WTC11 (cell line): ENCODE measurements at regions not wholly inside any gene's neighbourhood (a gene's known extent, or its start where the extent isn't known, plus 50 kb on each side); places are given as distances from the start of the nearest gene placed in this dataset.

ENCODE experiments used
- ATAC-seq: fragments of 200-7000 bp; cut with Tn5 transposase; 2 replicates; pipeline ENCODE4 v1.10.0; 2021; ENCODE audit warnings: mild to moderate bottlenecking, moderate library complexity
- CTCF ChIA-PET: fragments of 300-600 bp; sonication (Branson Sonifier 250); formaldehyde crosslinking; loops from one replicate; lab custom pipeline; 2021; ENCODE audit warnings: antibody characterized with exemption; lab: Charles Lee
- POLR2A ChIA-PET: fragments of 350-600 bp; sonication (Branson Sonifier 250); formaldehyde crosslinking; loops from one replicate; lab custom pipeline; 2021; ENCODE audit warnings: antibody characterized with exemption; lab: Charles Lee
- DNase-seq: peaks from one replicate; pipeline ENCODE4 v3.0.0; 2021; ENCODE audit warnings: low spot score
- H3K27ac Mint-ChIP-seq: 2 replicates; pipeline ENCODE4 v1.8.0; 2021; ENCODE audit warnings: mixed read lengths
- H3K27me3 Mint-ChIP-seq: 2 replicates; pipeline ENCODE4 v1.8.0; 2021; ENCODE audit warnings: low read depth, mild to moderate bottlenecking, moderate library complexity, mixed read lengths
- H3K36me3 Mint-ChIP-seq: 2 replicates; pipeline ENCODE4 v1.8.0; 2021; ENCODE audit warnings: mixed read lengths
- H3K4me1 Mint-ChIP-seq: 2 replicates; pipeline ENCODE4 v1.8.0; 2022; ENCODE audit warnings: mixed read lengths
- H3K4me3 Mint-ChIP-seq: 2 replicates; pipeline ENCODE4 v1.8.0; 2021; ENCODE audit warnings: mild to moderate bottlenecking, moderate library complexity, mixed read lengths
- H3K9me3 Mint-ChIP-seq: 2 replicates; pipeline ENCODE4 v1.8.0; 2021; ENCODE audit warnings: mixed read lengths
- CBFB ChIP-seq: sonication (generic); formaldehyde crosslinking; IDR thresholded peaks from 2 replicates; pipeline ENCODE4 v1.8.1; 2022; ENCODE audit warnings: mild to moderate bottlenecking, low read depth, missing genetic modification reagents
- CREB1 ChIP-seq: sonication (generic); formaldehyde crosslinking; IDR thresholded peaks from 2 replicates; pipeline ENCODE4 v1.8.0; 2023; ENCODE audit warnings: mild to moderate bottlenecking, missing genetic modification reagents
- ELF4 ChIP-seq: sonication (generic); formaldehyde crosslinking; IDR thresholded peaks from 2 replicates; pipeline ENCODE4 v1.8.1; 2022; ENCODE audit warnings: low read depth, mild to moderate bottlenecking, moderate library complexity, missing genetic modification reagents
- ETV6 ChIP-seq: sonication (generic); formaldehyde crosslinking; IDR thresholded peaks from 2 replicates; pipeline ENCODE4 v1.8.1; 2022; ENCODE audit warnings: mild to moderate bottlenecking, missing genetic modification reagents
- GTF2I ChIP-seq: fragments of 250-450 bp; sonication (Bioruptor Pico); conservative IDR thresholded peaks from 2 replicates; pipeline ENCODE4 v1.4.0; 2021; ENCODE audit warnings: mild to moderate bottlenecking
- JAZF1 ChIP-seq: fragments of 250-450 bp; sonication (Bioruptor Pico); IDR thresholded peaks from 2 replicates; pipeline ENCODE4 v1.9.0; 2021; ENCODE audit warnings: moderate library complexity, mild to moderate bottlenecking, inconsistent platforms
- MYBL2 ChIP-seq: sonication (generic); formaldehyde crosslinking; IDR thresholded peaks from 2 replicates; pipeline ENCODE4 v1.8.1; 2023; ENCODE audit warnings: mild to moderate bottlenecking, moderate library complexity, missing genetic modification reagents
- NFATC4 ChIP-seq: fragments of 250-450 bp; sonication (Bioruptor Pico); IDR thresholded peaks from 2 replicates; pipeline ENCODE4 v1.9.0; 2021; ENCODE audit warnings: mild to moderate bottlenecking
- RELA ChIP-seq: sonication (generic); formaldehyde crosslinking; IDR thresholded peaks from 2 replicates; pipeline ENCODE4 v1.8.1; 2022; ENCODE audit warnings: missing genetic modification reagents, mild to moderate bottlenecking, borderline replicate concordance
- TCF7 ChIP-seq: sonication (generic); formaldehyde crosslinking; IDR thresholded peaks from 2 replicates; pipeline ENCODE4 v1.8.0; 2022; ENCODE audit warnings: mild to moderate bottlenecking, low read depth, missing genetic modification reagents, moderate library complexity
- ZNF121 ChIP-seq: sonication (generic); formaldehyde crosslinking; IDR thresholded peaks from 2 replicates; pipeline ENCODE4 v1.8.0; 2023; ENCODE audit warnings: missing genetic modification reagents
- ZNF219 ChIP-seq: sonication (generic); formaldehyde crosslinking; IDR thresholded peaks from 2 replicates; pipeline ENCODE4 v1.8.0; 2023; ENCODE audit warnings: missing genetic modification reagents, mild to moderate bottlenecking, borderline replicate concordance
- ZNF232 ChIP-seq: sonication (generic); formaldehyde crosslinking; IDR thresholded peaks from 2 replicates; pipeline ENCODE4 v1.8.0; 2022; ENCODE audit warnings: mild to moderate bottlenecking, missing genetic modification reagents
- ZNF317 ChIP-seq: sonication (generic); formaldehyde crosslinking; IDR thresholded peaks from 2 replicates; pipeline ENCODE4 v1.8.1; 2023; ENCODE audit warnings: low read depth, mild to moderate bottlenecking, moderate library complexity, missing genetic modification reagents, borderline replicate concordance
- ZNF671 ChIP-seq: fragments of 250-450 bp; sonication (Bioruptor Pico); IDR thresholded peaks from 2 replicates; pipeline ENCODE4 v1.8.0; 2021; ENCODE audit warnings: mild to moderate bottlenecking
- TF ChIP-seq, protein P1 (sequence below): sonication (generic); formaldehyde crosslinking; IDR thresholded peaks from 2 replicates; pipeline ENCODE4 v1.8.1; 2023; ENCODE audit warnings: mild to moderate bottlenecking, missing genetic modification reagents
- TF ChIP-seq, protein P2 (sequence below): sonication (generic); formaldehyde crosslinking; IDR thresholded peaks from 2 replicates; pipeline ENCODE4 v1.8.1; 2022; ENCODE audit warnings: missing genetic modification reagents, borderline replicate concordance
- TF ChIP-seq, protein P3 (sequence below): sonication (generic); formaldehyde crosslinking; IDR thresholded peaks from 2 replicates; pipeline ENCODE4 v1.8.1; 2022; ENCODE audit warnings: low read depth, missing genetic modification reagents, borderline replicate concordance
- TF ChIP-seq, protein P4 (sequence below): sonication (generic); formaldehyde crosslinking; IDR thresholded peaks from 2 replicates; pipeline ENCODE4 v1.8.0; 2022; ENCODE audit warnings: missing genetic modification reagents
- TF ChIP-seq, protein P5 (sequence below): fragments of 250-450 bp; sonication (Bioruptor Pico); IDR thresholded peaks from 2 replicates; pipeline ENCODE4 v1.9.0; 2021; ENCODE audit warnings: mild to moderate bottlenecking
- TF ChIP-seq, protein P6 (sequence below): sonication (generic); formaldehyde crosslinking; IDR thresholded peaks from 2 replicates; pipeline ENCODE4 v1.8.0; 2023; ENCODE audit warnings: missing genetic modification reagents
- TF ChIP-seq, protein P7 (sequence below): sonication (generic); formaldehyde crosslinking; IDR thresholded peaks from 2 replicates; pipeline ENCODE4 v1.8.1; 2022; ENCODE audit warnings: mild to moderate bottlenecking, moderate library complexity, missing genetic modification reagents

DNA sequence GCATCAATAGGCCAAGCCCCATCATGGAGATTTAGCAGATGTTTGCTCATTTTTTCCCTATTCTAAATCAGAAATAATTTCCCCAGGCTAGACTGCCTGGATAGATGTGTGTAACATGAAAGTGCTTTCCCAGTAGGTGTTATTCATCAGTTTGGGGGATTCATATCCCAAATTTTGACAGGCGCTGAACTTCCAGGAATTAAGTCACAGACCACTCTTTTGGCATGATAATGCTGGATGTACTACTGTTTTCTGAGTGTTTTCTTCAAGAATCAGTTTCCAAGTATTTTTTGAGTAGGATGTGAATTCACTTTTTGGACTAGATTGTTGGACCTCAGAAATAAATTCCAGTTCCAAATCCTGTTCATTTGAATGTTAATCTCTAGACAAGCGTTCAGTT lies 637.4 kb downstream of the REEP3 start:
- Mint-ChIP-seq H3K36me3 (no peaks in the 10 kb centered on the region), H3K4me3 (no peak overlapping the region), H3K27me3 (no peaks in the 10 kb centered on the region), H3K27ac (no peak overlapping the region), H3K9me3 (no peaks in the 10 kb centered on the region), H3K4me1 (no peaks in the 10 kb centered on the region)
- CTCF ChIA-PET, result no interaction called here
- TF ChIP-seq ZNF232 (CRISPR knock-in tag), result no peak
- TF ChIP-seq ZNF671 (CRISPR knock-in tag), result no peak
- TF ChIP-seq, protein P1, sequence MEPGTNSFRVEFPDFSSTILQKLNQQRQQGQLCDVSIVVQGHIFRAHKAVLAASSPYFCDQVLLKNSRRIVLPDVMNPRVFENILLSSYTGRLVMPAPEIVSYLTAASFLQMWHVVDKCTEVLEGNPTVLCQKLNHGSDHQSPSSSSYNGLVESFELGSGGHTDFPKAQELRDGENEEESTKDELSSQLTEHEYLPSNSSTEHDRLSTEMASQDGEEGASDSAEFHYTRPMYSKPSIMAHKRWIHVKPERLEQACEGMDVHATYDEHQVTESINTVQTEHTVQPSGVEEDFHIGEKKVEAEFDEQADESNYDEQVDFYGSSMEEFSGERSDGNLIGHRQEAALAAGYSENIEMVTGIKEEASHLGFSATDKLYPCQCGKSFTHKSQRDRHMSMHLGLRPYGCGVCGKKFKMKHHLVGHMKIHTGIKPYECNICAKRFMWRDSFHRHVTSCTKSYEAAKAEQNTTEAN (CRISPR knock-in tag), result no peak
- TF ChIP-seq, protein P2, sequence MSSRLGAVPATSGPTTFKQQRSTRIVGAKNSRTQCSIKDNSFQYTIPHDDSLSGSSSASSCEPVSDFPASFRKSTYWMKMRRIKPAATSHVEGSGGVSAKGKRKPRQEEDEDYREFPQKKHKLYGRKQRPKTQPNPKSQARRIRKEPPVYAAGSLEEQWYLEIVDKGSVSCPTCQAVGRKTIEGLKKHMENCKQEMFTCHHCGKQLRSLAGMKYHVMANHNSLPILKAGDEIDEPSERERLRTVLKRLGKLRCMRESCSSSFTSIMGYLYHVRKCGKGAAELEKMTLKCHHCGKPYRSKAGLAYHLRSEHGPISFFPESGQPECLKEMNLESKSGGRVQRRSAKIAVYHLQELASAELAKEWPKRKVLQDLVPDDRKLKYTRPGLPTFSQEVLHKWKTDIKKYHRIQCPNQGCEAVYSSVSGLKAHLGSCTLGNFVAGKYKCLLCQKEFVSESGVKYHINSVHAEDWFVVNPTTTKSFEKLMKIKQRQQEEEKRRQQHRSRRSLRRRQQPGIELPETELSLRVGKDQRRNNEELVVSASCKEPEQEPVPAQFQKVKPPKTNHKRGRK (CRISPR knock-in tag), result no peak
- TF ChIP-seq, protein P3, sequence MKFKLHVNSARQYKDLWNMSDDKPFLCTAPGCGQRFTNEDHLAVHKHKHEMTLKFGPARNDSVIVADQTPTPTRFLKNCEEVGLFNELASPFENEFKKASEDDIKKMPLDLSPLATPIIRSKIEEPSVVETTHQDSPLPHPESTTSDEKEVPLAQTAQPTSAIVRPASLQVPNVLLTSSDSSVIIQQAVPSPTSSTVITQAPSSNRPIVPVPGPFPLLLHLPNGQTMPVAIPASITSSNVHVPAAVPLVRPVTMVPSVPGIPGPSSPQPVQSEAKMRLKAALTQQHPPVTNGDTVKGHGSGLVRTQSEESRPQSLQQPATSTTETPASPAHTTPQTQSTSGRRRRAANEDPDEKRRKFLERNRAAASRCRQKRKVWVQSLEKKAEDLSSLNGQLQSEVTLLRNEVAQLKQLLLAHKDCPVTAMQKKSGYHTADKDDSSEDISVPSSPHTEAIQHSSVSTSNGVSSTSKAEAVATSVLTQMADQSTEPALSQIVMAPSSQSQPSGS (CRISPR knock-in tag), result no peak
- no peak for TF ChIP-seq ZNF219 (CRISPR knock-in tag)
- POLR2A ChIA-PET, result no interaction called here
- DNase-seq, result no peak
- ATAC-seq, result no peak

DNA sequence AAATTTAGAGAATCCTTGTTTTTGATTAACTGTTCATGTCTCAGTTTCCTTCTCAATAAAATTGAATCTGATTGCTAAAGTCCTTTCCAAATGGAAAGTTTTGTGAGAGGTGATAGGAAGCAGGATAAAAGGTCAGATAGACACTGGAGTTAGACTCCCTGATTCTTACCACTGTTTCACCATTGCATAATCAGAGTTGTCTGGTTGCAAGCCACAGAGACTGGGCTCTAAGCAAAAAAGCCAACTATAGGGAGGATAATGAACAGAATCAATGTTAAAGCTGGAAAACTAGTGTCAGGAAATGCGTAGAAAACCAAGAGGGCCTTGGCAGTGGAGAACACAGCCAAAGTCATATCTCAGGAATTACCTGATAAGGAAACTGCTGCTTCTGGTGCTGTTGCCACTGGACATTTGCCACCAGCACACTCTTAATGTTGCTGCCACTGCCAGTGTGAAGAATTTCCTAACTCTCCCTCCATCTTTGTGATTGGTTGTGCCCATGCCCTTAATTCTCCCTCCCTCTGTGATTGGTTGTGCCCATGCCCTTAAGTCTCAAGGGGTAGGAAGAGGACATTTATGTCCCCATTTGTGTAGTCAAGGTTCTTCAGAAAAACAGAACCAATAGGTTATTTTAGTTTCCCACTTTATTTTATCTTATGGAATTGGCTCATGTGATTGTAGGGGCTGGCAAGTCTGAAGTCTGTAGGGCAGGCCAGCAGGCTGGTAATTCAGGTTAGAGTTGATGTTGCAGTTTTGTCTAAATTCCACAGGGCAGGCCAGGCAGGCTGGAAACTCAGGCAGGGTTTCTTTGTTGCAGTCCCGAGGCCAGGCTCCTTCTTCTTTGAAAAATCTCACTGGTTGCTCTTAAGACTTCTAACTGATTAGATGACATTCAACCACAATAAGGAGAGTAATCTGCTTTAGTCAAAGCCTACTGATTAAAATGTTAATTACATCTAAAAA lies 639.0 kb downstream of the REEP3 start:
- H3K27ac Mint-ChIP-seq, result no peak overlapping the region; the same call in 1 of the 2 replicates

DNA sequence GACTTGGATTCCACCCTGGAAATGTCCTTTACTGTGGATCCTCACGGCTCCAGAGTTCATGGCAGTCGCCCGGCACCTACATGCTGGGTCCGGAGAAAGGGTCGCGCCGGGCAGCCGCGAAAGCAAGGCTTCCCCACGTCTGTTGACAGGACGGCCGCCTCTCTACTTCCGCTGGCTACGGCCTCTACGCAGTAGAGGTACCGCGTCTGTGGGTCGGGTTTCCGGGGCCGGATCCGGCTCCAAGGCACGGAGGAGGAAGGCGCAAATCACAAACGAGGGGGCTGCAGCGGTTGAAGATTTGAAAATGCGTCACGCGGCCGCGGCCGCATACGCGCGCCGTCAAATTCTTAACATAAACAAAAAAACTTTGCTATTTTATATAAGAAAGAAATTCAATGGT lies 649.6 kb downstream of the REEP3 start:
- no peaks in the 10 kb centered on the region; the same call in 1 of the 2 replicates for H3K27me3 Mint-ChIP-seq
- H3K36me3 Mint-ChIP-seq, result no peaks in the 10 kb centered on the region
- CTCF ChIA-PET, result no interaction called here
- ATAC-seq (no peak), DNase-seq (peak; percentile 10)
- POLR2A ChIA-PET, result no interaction called here
- no peaks in the 10 kb centered on the region for H3K4me1 Mint-ChIP-seq
- peaks cover 22% of the 10 kb centered on the region for H3K9me3 Mint-ChIP-seq
- H3K4me3 Mint-ChIP-seq, result no peak overlapping the region
- H3K27ac Mint-ChIP-seq, result no peak overlapping the region
- TF ChIP-seq ZNF121 (CRISPR knock-in tag) (no peak), GTF2I (no peak), NFATC4 (CRISPR knock-in tag) (no peak), ELF4 (CRISPR knock-in tag) (no peak), ETV6 (CRISPR knock-in tag) (no peak), ZNF232 (CRISPR knock-in tag) (no peak), JAZF1 (CRISPR knock-in tag) (no peak), MYBL2 (CRISPR knock-in tag) (no peak), ZNF219 (CRISPR knock-in tag) (no peak), CREB1 (CRISPR knock-in tag) (no peak), CBFB (CRISPR knock-in tag) (no peak)
- TF ChIP-seq, protein P4, sequence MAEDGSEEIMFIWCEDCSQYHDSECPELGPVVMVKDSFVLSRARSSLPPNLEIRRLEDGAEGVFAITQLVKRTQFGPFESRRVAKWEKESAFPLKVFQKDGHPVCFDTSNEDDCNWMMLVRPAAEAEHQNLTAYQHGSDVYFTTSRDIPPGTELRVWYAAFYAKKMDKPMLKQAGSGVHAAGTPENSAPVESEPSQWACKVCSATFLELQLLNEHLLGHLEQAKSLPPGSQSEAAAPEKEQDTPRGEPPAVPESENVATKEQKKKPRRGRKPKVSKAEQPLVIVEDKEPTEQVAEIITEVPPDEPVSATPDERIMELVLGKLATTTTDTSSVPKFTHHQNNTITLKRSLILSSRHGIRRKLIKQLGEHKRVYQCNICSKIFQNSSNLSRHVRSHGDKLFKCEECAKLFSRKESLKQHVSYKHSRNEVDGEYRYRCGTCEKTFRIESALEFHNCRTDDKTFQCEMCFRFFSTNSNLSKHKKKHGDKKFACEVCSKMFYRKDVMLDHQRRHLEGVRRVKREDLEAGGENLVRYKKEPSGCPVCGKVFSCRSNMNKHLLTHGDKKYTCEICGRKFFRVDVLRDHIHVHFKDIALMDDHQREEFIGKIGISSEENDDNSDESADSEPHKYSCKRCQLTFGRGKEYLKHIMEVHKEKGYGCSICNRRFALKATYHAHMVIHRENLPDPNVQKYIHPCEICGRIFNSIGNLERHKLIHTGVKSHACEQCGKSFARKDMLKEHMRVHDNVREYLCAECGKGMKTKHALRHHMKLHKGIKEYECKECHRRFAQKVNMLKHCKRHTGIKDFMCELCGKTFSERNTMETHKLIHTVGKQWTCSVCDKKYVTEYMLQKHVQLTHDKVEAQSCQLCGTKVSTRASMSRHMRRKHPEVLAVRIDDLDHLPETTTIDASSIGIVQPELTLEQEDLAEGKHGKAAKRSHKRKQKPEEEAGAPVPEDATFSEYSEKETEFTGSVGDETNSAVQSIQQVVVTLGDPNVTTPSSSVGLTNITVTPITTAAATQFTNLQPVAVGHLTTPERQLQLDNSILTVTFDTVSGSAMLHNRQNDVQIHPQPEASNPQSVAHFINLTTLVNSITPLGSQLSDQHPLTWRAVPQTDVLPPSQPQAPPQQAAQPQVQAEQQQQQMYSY, result no peak
- TF ChIP-seq, protein P5, sequence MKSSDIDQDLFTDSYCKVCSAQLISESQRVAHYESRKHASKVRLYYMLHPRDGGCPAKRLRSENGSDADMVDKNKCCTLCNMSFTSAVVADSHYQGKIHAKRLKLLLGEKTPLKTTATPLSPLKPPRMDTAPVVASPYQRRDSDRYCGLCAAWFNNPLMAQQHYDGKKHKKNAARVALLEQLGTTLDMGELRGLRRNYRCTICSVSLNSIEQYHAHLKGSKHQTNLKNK (CRISPR knock-in tag), result no peak
- TF ChIP-seq, protein P6, sequence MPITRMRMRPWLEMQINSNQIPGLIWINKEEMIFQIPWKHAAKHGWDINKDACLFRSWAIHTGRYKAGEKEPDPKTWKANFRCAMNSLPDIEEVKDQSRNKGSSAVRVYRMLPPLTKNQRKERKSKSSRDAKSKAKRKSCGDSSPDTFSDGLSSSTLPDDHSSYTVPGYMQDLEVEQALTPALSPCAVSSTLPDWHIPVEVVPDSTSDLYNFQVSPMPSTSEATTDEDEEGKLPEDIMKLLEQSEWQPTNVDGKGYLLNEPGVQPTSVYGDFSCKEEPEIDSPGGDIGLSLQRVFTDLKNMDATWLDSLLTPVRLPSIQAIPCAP (CRISPR knock-in tag), result no peak

More for the DNA sequence above, 639.0 kb downstream of the REEP3 start:
- Mint-ChIP-seq H3K36me3 (no peaks in the 10 kb centered on the region), H3K9me3 (no peaks in the 10 kb centered on the region), H3K27me3 (no peaks in the 10 kb centered on the region)
- TF ChIP-seq ZNF219 (CRISPR knock-in tag), result no peak
- TF ChIP-seq RELA (CRISPR knock-in tag), result no peak
- TF ChIP-seq TCF7, result no peak
- TF ChIP-seq, protein P7, sequence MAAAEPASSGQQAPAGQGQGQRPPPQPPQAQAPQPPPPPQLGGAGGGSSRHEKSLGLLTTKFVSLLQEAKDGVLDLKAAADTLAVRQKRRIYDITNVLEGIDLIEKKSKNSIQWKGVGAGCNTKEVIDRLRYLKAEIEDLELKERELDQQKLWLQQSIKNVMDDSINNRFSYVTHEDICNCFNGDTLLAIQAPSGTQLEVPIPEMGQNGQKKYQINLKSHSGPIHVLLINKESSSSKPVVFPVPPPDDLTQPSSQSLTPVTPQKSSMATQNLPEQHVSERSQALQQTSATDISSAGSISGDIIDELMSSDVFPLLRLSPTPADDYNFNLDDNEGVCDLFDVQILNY (CRISPR knock-in tag), result no peak
- no peak for TF ChIP-seq ZNF317 (CRISPR knock-in tag)
- TF ChIP-seq, all 79 proteins: peak for 0
- Mint-ChIP-seq H3K4me1 (no peaks in the 10 kb centered on the region), H3K4me3 (no peak overlapping the region)
- ATAC-seq (no peak), DNase-seq (no peak)
- ChIA-PET POLR2A (interaction anchor here (0.7 kb wide), 1 partner anchor 39 kb away, joined by 3 read pairs; no protein-coding TSS in a partner anchor), CTCF (no interaction called here)
